GM10248 (cell line): ENCODE measurements at regions not wholly inside any gene's neighbourhood (a gene's known extent, or its start where the extent isn't known, plus 50 kb on each side); places are given as distances from the start of the nearest gene placed in this dataset.

Experiments
- CTCF ChIA-PET: fragments of 300-600 bp; sonication (Branson Sonifier 250); formaldehyde crosslinking; extraction: SDS; loops from one replicate; lab custom pipeline; 2021; ENCODE audit warnings: antibody characterized with exemption; lab: Yijun Ruan, JAX
- POLR2A ChIA-PET: fragments of 350-650 bp; sonication (Branson Sonifier 250); formaldehyde crosslinking; extraction: SDS; loops from one replicate; lab custom pipeline; 2020; ENCODE audit warnings: antibody characterized with exemption; lab: Yijun Ruan, JAX
- DNase-seq: peaks from one replicate; pipeline ENCODE4 v3.0.0; 2012; ENCODE audit errors: extremely low spot score
- TF ChIP-seq, protein P1 (sequence below): IDR thresholded peaks from 2 replicates; pipeline ENCODE4 v1.5.1; 2012; ENCODE audit warnings: mild to moderate bottlenecking, low read depth; ENCODE audit errors: extremely low read depth, missing control alignments, control extremely low read depth

DNA sequence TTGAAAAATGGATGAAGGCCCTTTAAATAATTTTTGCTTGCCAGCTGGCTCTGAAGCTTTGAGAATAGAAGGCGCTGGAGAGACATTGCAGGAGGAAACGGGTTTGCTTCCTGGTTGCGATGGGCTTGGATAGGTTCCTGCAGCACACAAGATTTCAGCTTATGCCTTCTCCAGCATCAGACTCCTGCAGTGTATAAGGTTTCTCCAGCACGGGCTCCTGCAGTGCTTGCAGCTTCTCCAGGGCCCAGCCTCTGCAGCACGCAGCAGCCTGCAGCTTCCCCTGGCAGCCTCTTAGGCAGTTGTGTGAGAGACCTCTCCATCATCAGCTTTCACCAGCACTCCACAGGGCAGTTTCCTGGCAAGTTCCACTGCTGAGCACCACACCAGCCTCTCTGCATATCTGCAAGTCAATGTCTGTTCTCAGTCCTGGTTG, 78.7 kb upstream of the ZDHHC17 start:
- TF ChIP-seq, protein P1, sequence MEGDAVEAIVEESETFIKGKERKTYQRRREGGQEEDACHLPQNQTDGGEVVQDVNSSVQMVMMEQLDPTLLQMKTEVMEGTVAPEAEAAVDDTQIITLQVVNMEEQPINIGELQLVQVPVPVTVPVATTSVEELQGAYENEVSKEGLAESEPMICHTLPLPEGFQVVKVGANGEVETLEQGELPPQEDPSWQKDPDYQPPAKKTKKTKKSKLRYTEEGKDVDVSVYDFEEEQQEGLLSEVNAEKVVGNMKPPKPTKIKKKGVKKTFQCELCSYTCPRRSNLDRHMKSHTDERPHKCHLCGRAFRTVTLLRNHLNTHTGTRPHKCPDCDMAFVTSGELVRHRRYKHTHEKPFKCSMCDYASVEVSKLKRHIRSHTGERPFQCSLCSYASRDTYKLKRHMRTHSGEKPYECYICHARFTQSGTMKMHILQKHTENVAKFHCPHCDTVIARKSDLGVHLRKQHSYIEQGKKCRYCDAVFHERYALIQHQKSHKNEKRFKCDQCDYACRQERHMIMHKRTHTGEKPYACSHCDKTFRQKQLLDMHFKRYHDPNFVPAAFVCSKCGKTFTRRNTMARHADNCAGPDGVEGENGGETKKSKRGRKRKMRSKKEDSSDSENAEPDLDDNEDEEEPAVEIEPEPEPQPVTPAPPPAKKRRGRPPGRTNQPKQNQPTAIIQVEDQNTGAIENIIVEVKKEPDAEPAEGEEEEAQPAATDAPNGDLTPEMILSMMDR: no peak
- DNase-seq: no peak
- CTCF ChIA-PET: interaction anchor here (1.1 to 1.2 kb wide), 2 partner anchors 19 to 326 kb away, joined by 4 read pairs; no protein-coding TSS in a partner anchor
- POLR2A ChIA-PET: no interaction called here

DNA sequence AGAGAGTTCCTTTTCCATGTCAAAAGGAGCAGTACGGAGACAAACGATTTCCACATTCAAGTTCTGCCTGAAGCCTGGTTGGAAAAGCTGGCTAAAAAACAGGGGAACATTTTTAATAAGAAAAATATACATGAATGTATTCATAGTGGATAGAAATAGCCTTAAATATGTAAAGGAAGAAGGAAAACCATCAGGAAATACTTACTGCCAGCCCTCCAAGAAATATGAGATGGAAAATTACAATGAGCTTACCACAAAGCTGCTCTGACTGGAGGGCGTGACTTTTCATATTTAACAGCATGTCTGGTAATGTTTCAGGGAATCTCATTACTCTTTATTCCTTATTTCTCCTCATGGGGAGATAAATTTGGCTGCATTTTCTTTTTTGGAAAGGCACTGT, 75.9 kb upstream of the ZDHHC17 start:
- ChIA-PET CTCF (interaction anchor here (1.1 to 1.5 kb wide), 2 partner anchors 102 to 105 kb away, joined by 3 to 5 read pairs; no protein-coding TSS in a partner anchor), POLR2A (no interaction called here)
- DNase-seq: no peak
- TF ChIP-seq, protein P1: no peak

DNA sequence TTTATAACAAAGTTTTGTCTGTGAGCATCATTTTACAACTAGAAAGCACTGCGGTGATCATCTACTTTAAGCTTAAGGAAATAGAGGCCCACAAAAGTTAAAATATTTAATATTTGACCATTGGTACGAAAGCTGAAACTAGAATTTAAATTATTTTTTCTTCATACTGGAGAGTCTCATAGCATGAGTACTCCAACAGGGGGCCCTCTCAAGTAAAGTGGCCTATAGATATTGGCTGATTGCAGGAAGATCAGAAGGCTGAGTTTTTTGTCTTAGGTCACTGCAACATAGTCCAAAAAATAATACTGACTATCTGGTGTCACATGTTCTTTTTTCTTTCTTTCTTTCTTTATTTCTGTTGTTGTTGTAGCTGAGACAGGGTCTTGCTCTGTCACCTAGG, 75.3 kb upstream of the ZDHHC17 start:
- CTCF ChIA-PET: interaction anchor here (1.1 to 1.9 kb wide), 3 partner anchors 11 to 105 kb away, joined by 3 to 10 read pairs (median 5); no protein-coding TSS in a partner anchor
- no peak for DNase-seq
- POLR2A ChIA-PET: no interaction called here
- TF ChIP-seq, protein P1: no peak

DNA sequence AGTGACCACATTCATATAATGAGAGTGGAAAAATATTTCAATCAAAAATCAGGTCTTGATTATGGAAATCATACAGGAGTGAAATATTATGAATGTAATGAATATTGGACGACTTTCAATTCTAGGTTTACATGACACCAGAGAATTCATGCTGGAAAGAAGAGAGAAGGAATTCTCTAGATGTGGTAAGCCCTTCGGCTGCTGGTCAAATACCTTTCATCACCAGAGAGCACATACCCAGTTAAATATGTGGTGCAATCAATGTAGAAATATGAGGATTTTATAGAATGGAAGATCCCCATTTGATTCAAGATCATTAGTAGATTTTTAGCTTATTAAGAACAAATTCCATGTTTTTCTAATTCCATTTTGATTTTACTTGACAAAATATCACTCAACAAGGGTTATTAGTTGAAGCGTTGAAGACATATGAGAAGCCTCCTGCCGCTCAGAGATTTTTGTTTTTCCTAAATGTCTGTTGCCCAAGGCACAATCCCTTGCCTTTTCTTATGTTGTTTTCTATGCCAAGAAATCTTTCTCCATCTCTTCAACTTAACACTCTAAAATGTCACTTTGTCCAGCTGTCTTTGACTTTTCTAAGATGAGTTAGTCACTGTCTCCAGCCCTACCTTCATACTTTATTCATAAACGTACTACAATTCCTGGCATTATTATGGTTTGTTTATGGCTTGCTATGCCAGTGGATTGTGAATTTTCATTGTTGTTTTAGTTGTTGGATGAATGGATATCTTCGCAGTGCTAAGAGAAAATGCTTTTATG, 72.8 kb upstream of the ZDHHC17 start:
- TF ChIP-seq, protein P1: no peak
- POLR2A ChIA-PET: no interaction called here
- DNase-seq: no peak
- CTCF ChIA-PET: no interaction called here

DNA sequence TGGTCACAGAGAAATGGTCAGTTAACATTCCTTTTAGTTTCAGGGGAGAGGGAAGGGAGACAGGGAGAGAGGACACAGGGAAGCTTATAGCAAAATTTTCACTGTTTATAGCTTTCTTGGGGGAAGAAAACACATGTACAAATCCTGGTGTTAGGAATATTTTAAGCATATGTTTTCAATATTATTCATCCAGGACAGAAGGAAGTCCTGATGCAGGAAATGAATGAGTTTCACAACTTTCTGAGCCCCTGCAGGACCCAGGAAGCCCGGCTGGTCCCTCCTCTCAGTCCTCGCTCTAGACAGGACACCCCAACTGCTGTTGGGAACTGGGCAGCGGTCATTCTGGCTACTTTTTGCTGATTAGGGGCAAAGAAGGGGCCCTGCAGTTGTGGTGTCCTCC, 71.1 kb upstream of the ZDHHC17 start:
- TF ChIP-seq, protein P1: no peak
- CTCF ChIA-PET: interaction anchor here (1.3 kb wide), 1 partner anchor 10 kb away, joined by 3 read pairs; no protein-coding TSS in a partner anchor
- DNase-seq: no peak
- POLR2A ChIA-PET: no interaction called here

DNA sequence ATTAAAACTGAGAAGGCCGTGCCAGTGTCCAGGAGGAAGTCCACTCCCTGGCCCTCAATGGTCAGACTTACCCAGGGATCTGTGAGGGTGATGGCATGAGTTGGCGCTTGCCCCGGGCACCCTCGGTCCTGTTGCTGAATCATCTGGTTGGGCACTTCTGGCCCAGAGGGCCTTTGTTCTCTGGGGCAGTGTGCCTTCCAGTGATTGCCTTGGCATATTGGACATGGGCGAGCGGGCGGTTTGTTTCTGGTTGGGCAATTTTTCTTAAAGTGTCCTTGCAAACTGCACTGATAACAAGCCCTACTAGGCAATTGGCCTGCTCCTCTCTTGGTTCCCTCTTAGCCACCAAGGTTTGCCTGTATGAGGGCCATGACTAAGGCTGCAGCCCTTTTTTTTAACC, 69.5 kb upstream of the ZDHHC17 start:
- ChIA-PET CTCF (no interaction called here), POLR2A (no interaction called here)
- TF ChIP-seq, protein P1: no peak
- DNase-seq: no peak
